GM18519 (cell line): ENCODE measurements at regions not wholly inside any gene's neighbourhood (a gene's known extent, or its start where the extent isn't known, plus 50 kb on each side); places are given as distances from the start of the nearest gene placed in this dataset.

Source experiments
- ATAC-seq: cut with Tn5 transposase; IDR thresholded peaks from one replicate; pipeline ENCODE4 v1.9.1; 2021; ENCODE audit warnings: mild to moderate bottlenecking, moderate library complexity; ENCODE audit not compliant: unreplicated experiment, low FRiP score

- ATAC-seq: no peak
These were observed 615.3 kb downstream of the BCL11A start for GRCh38 chr2:59938181-59938580.

GRCh38 chr2:59936048-59936447 lies 617.4 kb downstream of the BCL11A start:
- no peak for ATAC-seq

- ATAC-seq: no peak
These were observed 618.4 kb downstream of the BCL11A start for GRCh38 chr2:59935005-59935404.

- ATAC-seq: no peak
These were observed 619.5 kb downstream of the BCL11A start for GRCh38 chr2:59933948-59934347.

- no peak for ATAC-seq
These were observed 621.1 kb downstream of the BCL11A start for GRCh38 chr2:59932341-59932740.

- ATAC-seq: no peak
These were observed 623.0 kb downstream of the BCL11A start for GRCh38 chr2:59930430-59930829.

- no peak for ATAC-seq
These were observed 626.7 kb downstream of the BCL11A start for GRCh38 chr2:59926731-59927130.

- ATAC-seq: no peak
These were observed 628.1 kb downstream of the BCL11A start for GRCh38 chr2:59925321-59925720.

GRCh38 chr2:59924346-59924745 lies 629.1 kb downstream of the BCL11A start:
- no peak for ATAC-seq

GRCh38 chr2:59922450-59922849 lies 631.0 kb downstream of the BCL11A start:
- ATAC-seq: no peak

GRCh38 chr2:59921743-59922142 lies 631.7 kb downstream of the BCL11A start:
- ATAC-seq: no peak

GRCh38 chr2:59920961-59921360 lies 632.5 kb downstream of the BCL11A start:
- no peak for ATAC-seq

GRCh38 chr2:59920307-59920706 lies 633.1 kb downstream of the BCL11A start:
- ATAC-seq: no peak

- no peak for ATAC-seq
These were observed 633.9 kb downstream of the BCL11A start for GRCh38 chr2:59919579-59919978.

- no peak for ATAC-seq
These were observed 641.4 kb downstream of the BCL11A start for GRCh38 chr2:59912042-59912441.

- no peak for ATAC-seq
These were observed 643.3 kb downstream of the BCL11A start for GRCh38 chr2:59910166-59910565.

- ATAC-seq: no peak
These were observed 644.3 kb downstream of the BCL11A start for GRCh38 chr2:59909147-59909546.

GRCh38 chr2:59905731-59906130 lies 647.7 kb downstream of the BCL11A start:
- no peak for ATAC-seq

- ATAC-seq: no peak
These were observed 649.4 kb downstream of the BCL11A start for GRCh38 chr2:59903994-59904544.

- ATAC-seq: no peak
These were observed 652.6 kb downstream of the BCL11A start for GRCh38 chr2:59900728-59901452.

GRCh38 chr2:59899692-59900091 lies 653.8 kb downstream of the BCL11A start:
- ATAC-seq: no peak

- no peak for ATAC-seq
These were observed 656.8 kb downstream of the BCL11A start for GRCh38 chr2:59896499-59897245.
